Kidney (tissue), 13 donors: ENCODE measurements at regions not wholly inside any gene's neighbourhood (a gene's known extent, or its start where the extent isn't known, plus 50 kb on each side); places are given as distances from the start of the nearest gene placed in this dataset.
"Not testable (repeated sequence)": the region's sequence is repeated elsewhere in the genome, so short reads cannot be mapped to it uniquely, and the experiment has no call there.

Experiments used
- DNase-seq, 5 donors: peaks; one replicate each; pipeline ENCODE4 v3.0.0-alpha.2; 2013 to 2020
- FAIRE-seq: peaks from 2 replicates; lab custom pipeline; 2012; peaks lifted over from hg19 to GRCh38; lab: Jason Lieb, UNC
- H3K27ac ChIP-seq, 2 donors: one replicate each; pipeline ENCODE4 v1.7.0; 2013; ENCODE audit warnings: low read depth in 2 of 2, low read length in 2 of 2, inconsistent platforms in 1 of 2
- H3K27me3 ChIP-seq: one replicate; pipeline ENCODE4 v1.7.1; 2013; ENCODE audit warnings: low read length, inconsistent platforms; ENCODE audit not compliant: control insufficient read depth, insufficient read depth
- H3K36me3 ChIP-seq, 3 donors: one replicate each; pipeline versions ENCODE4 v1.7.0 to v1.7.1; 2013; ENCODE audit warnings: low read length in 3 of 3, control low read depth in 1 of 3, inconsistent platforms in 1 of 3; ENCODE audit not compliant: insufficient read depth in 3 of 3, control insufficient read depth in 2 of 3
- H3K4me1 ChIP-seq, 3 donors: one replicate each; pipeline versions ENCODE4 v1.7.0 to v1.7.1; 2013; ENCODE audit warnings: low read length in 3 of 3, inconsistent platforms in 1 of 3, low read depth in 1 of 3; ENCODE audit not compliant: control insufficient read depth in 2 of 3, insufficient read depth in 2 of 3
- H3K4me3 ChIP-seq, 3 donors: one replicate each; pipeline versions ENCODE4 v1.7.0 to v1.8.1; 2013; ENCODE audit warnings: low read length in 3 of 3, control low read depth in 1 of 3, inconsistent platforms in 1 of 3
- H3K9ac ChIP-seq, 3 donors: one replicate each; pipeline versions ENCODE4 v1.7.0 to v1.7.1; 2013; ENCODE audit warnings: low read length in 3 of 3, control low read depth in 1 of 3, inconsistent platforms in 1 of 3
- H3K9me3 ChIP-seq, 3 donors: one replicate each; pipeline versions ENCODE4 v1.7.0 to v1.7.1; 2013; ENCODE audit warnings: low read length in 3 of 3, control low read depth in 1 of 3, inconsistent platforms in 1 of 3; ENCODE audit not compliant: control insufficient read depth in 2 of 3, insufficient read depth in 1 of 3
- intact Hi-C: fragments of 100-400 bp; cut with DNase I; formaldehyde crosslinking; loops from one replicate; pipeline ENCODE4 v1.11.1; 2022
- TF ChIP-seq, protein P1 (sequence below): IDR thresholded peaks from 3 replicates; pipeline ENCODE4 v1.5.1; 2012; ENCODE audit warnings: mild to moderate bottlenecking, moderate library complexity, borderline replicate concordance; ENCODE audit not compliant: insufficient read depth; ENCODE audit errors: extremely low read depth
- donor health status: control.
- donor health status: control.
- donor health status: control.
- donor health status: control.
- donor health status: control.
- donor health status: DM: yes; HTN: yes; CAD: no.
- donor health status: Normal renal cell carcinoma (clear cell type).

GRCh38 chr4:12110627-12111026 is 681.9 kb upstream of the HS3ST1 start:
- Histone ChIP-seq H3K27me3 (no peaks in the 10 kb centered on the region), H3K27ac (no peak overlapping the region), H3K9me3 (peaks cover 0 to 7% (median 6%) of the 10 kb centered on the region in 3 donors), H3K4me3 (no peak overlapping the region), H3K9ac (no peak overlapping the region), H3K4me1 (no peaks in the 10 kb centered on the region), H3K36me3 (no peaks in the 10 kb centered on the region)
- TF ChIP-seq, protein P1, sequence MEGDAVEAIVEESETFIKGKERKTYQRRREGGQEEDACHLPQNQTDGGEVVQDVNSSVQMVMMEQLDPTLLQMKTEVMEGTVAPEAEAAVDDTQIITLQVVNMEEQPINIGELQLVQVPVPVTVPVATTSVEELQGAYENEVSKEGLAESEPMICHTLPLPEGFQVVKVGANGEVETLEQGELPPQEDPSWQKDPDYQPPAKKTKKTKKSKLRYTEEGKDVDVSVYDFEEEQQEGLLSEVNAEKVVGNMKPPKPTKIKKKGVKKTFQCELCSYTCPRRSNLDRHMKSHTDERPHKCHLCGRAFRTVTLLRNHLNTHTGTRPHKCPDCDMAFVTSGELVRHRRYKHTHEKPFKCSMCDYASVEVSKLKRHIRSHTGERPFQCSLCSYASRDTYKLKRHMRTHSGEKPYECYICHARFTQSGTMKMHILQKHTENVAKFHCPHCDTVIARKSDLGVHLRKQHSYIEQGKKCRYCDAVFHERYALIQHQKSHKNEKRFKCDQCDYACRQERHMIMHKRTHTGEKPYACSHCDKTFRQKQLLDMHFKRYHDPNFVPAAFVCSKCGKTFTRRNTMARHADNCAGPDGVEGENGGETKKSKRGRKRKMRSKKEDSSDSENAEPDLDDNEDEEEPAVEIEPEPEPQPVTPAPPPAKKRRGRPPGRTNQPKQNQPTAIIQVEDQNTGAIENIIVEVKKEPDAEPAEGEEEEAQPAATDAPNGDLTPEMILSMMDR = no peak
- intact Hi-C loops = no loop called here
- DNase-seq = no peak
- no peak for FAIRE-seq

GRCh38 chr4:12109056-12109455 is 680.4 kb upstream of the HS3ST1 start:
- H3K9ac ChIP-seq, H3K4me1 ChIP-seq, FAIRE-seq, H3K27ac ChIP-seq, DNase-seq, H3K9me3 ChIP-seq, H3K36me3 ChIP-seq, H3K27me3 ChIP-seq, intact Hi-C loops, H3K4me3 ChIP-seq: not testable (repeated sequence)

DNA sequence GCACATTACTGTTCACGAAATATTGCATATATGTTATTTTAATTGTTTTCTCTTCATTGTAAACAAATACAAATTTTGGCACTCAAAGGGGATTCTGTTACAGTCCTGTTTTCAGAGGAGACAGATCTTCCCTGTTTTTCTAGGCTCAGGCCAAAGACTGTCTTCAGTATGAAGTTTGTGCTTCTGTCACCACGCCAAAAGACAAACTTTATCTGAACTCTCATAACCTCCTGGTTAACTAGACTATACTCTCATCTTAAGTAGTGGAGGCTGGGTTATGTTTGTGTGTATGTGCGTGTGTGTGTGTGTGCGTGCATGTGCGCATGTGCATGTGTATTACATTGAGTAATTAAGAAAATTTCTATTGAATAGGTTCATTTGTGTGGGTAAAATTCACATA is 676.8 kb upstream of the HS3ST1 start:
- H3K4me3 ChIP-seq = no peak overlapping the region
- no peaks in the 10 kb centered on the region for H3K27me3 ChIP-seq
- no peaks in the 10 kb centered on the region for H3K36me3 ChIP-seq
- FAIRE-seq (no peak), DNase-seq (no peak)
- intact Hi-C loops = no loop called here
- H3K27ac ChIP-seq = no peak overlapping the region
- H3K9me3 ChIP-seq = no peaks in the 10 kb centered on the region
- TF ChIP-seq, protein P1 = no peak
- no peak overlapping the region for H3K9ac ChIP-seq
- H3K4me1 ChIP-seq = no peaks in the 10 kb centered on the region

DNA sequence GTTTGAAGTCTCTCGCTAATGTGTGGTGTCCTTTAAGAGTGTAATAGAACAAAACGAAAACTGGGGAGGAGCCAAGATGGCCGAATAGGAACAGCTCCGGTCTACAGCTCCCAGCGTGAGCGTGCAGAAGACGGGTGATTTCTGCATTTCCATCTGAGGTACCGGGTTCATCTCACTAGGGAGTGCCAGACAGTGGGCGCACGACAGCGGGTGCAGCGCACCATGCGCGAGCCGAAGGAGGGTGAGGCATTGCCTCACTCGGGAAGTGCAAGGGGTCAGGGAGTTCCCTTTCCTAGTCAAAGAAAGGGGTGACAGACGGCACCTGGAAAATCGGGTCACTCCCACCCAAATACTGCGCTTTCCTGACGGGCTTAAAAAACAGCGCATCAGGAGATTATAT is 661.2 kb upstream of the HS3ST1 start:
- FAIRE-seq, H3K4me1 ChIP-seq, intact Hi-C loops: not testable (repeated sequence)

GRCh38 chr4:12084690-12085089 is 656.0 kb upstream of the HS3ST1 start:
- intact Hi-C loops = no loop called here
- Histone ChIP-seq H3K27ac (no peak overlapping the region), H3K9me3 (no peaks in the 10 kb centered on the region), H3K4me3 (no peak overlapping the region), H3K36me3 (no peaks in the 10 kb centered on the region), H3K9ac (no peak overlapping the region), H3K27me3 (no peaks in the 10 kb centered on the region), H3K4me1 (no peaks in the 10 kb centered on the region)
- TF ChIP-seq, protein P1 = no peak
- DNase-seq = no peak
- FAIRE-seq = no peak

More for the DNA sequence above, 661.2 kb upstream of the HS3ST1 start:
- H3K36me3 ChIP-seq, H3K4me3 ChIP-seq, DNase-seq, H3K27ac ChIP-seq, H3K9me3 ChIP-seq, H3K27me3 ChIP-seq, H3K9ac ChIP-seq: not testable (repeated sequence)
